Smooth muscle cell (in vitro differentiated cells): ENCODE measurements at regions not wholly inside any gene's neighbourhood (a gene's known extent, or its start where the extent isn't known, plus 50 kb on each side); places are given as distances from the start of the nearest gene placed in this dataset.

Experiments
- DNase-seq: peaks from one replicate; lab custom pipeline; 2025; ENCODE audit not compliant: unreplicated experiment; lab: John Stamatoyannopoulos, UW
- H2AFZ ChIP-seq: fragments of 200-600 bp; sonication (generic); 2 replicates; pipeline ENCODE4 v1.6.0; 2016; ENCODE audit warnings: antibody characterized with exemption, low read depth, mild to moderate bottlenecking
- H3F3A ChIP-seq: fragments of 200-600 bp; sonication (generic); 2 replicates; pipeline ENCODE4 v1.6.0; 2017; ENCODE audit warnings: antibody characterized with exemption, low read depth
- H3K27ac ChIP-seq: fragments of 200-600 bp; sonication (generic); 2 replicates; pipeline ENCODE4 v1.5.1; 2016; ENCODE audit warnings: low read depth, mild to moderate bottlenecking
- H3K27me3 ChIP-seq: fragments of 200-600 bp; sonication (generic); 2 replicates; pipeline ENCODE4 v1.6.1; 2016; ENCODE audit warnings: low read depth, mild to moderate bottlenecking
- H3K36me3 ChIP-seq: fragments of 200-600 bp; sonication (generic); 2 replicates; pipeline ENCODE4 v1.5.1; 2016; ENCODE audit warnings: low read depth
- H3K4me1 ChIP-seq: fragments of 200-600 bp; sonication (generic); 2 replicates; pipeline ENCODE4 v1.5.1; 2016; ENCODE audit warnings: low read depth
- H3K4me2 ChIP-seq: fragments of 200-600 bp; sonication (generic); 2 replicates; pipeline ENCODE4 v1.6.0; 2016; ENCODE audit warnings: mild to moderate bottlenecking
- H3K4me3 ChIP-seq: fragments of 200-600 bp; sonication (generic); 2 replicates; pipeline ENCODE4 v1.5.1; 2016; ENCODE audit warnings: mild to moderate bottlenecking
- H3K79me2 ChIP-seq: fragments of 200-600 bp; sonication (generic); 2 replicates; pipeline ENCODE4 v1.6.0; 2016; ENCODE audit warnings: low read depth, mild to moderate bottlenecking
- H3K9ac ChIP-seq: fragments of 200-600 bp; sonication (generic); 2 replicates; pipeline ENCODE4 v1.6.0; 2016; ENCODE audit warnings: low read depth
- H3K9me3 ChIP-seq: fragments of 200-600 bp; sonication (generic); replicated peaks from 2 replicates; pipeline ENCODE4 v1.5.1; 2016; ENCODE audit warnings: low read depth
- H4K20me1 ChIP-seq: fragments of 200-600 bp; sonication (generic); 2 replicates; pipeline ENCODE4 v1.6.0; 2016; ENCODE audit warnings: low read depth
- WGBS: methylation state at CpG from one replicate; pipeline ENCODE4 v1.1.7; 2016; ENCODE audit warnings: low lambda C conversion rate; 5-methylcytosine and 5-hydroxymethylcytosine counted together
- TF ChIP-seq, protein P1 (sequence below): fragments of 200-600 bp; sonication (generic); IDR thresholded peaks from 2 replicates; pipeline ENCODE4 v1.5.1; 2017; ENCODE audit warnings: borderline replicate concordance, mild to moderate bottlenecking, antibody characterized with exemption; ENCODE audit not compliant: insufficient read depth, poor library complexity, severe bottlenecking

DNA sequence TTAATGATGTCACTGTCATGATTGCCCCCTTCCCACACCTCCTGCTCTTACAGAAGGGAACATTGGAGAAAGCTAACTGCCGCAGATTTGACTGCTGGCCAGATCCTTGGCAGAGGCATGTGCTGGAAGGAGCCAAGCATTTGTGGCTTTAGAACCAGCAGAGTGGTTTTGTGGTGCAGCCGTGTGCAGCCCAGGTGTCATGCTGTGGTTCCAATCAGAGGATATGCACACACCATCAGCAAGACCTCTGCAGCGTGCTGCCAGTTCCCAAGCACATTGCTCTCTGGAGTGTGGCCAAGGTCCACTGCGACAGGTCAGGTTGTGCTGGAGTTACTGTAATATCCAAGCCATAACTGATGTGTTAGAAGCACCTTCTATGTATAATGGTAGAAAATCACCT is 61.6 kb downstream of the OTOL1 start:
- no peaks in the 10 kb centered on the region for H3K27me3 ChIP-seq
- 81% methylated on average over 4 of the region's 4 CpGs for WGBS
- no peak overlapping the region for H3K9ac ChIP-seq
- H3F3A ChIP-seq = peaks cover 8% of the 10 kb centered on the region
- no peak overlapping the region for H3K27ac ChIP-seq
- no peak overlapping the region for H2AFZ ChIP-seq
- DNase-seq = no peak
- H4K20me1 ChIP-seq = no peaks in the 10 kb centered on the region
- no peaks in the 10 kb centered on the region for H3K79me2 ChIP-seq
- no peaks in the 10 kb centered on the region for H3K36me3 ChIP-seq
- no peaks in the 10 kb centered on the region for H3K9me3 ChIP-seq
- TF ChIP-seq, protein P1, sequence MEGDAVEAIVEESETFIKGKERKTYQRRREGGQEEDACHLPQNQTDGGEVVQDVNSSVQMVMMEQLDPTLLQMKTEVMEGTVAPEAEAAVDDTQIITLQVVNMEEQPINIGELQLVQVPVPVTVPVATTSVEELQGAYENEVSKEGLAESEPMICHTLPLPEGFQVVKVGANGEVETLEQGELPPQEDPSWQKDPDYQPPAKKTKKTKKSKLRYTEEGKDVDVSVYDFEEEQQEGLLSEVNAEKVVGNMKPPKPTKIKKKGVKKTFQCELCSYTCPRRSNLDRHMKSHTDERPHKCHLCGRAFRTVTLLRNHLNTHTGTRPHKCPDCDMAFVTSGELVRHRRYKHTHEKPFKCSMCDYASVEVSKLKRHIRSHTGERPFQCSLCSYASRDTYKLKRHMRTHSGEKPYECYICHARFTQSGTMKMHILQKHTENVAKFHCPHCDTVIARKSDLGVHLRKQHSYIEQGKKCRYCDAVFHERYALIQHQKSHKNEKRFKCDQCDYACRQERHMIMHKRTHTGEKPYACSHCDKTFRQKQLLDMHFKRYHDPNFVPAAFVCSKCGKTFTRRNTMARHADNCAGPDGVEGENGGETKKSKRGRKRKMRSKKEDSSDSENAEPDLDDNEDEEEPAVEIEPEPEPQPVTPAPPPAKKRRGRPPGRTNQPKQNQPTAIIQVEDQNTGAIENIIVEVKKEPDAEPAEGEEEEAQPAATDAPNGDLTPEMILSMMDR = no peak
- H3K4me2 ChIP-seq = no peak overlapping the region
- H3K4me3 ChIP-seq = no peak overlapping the region
- no peaks in the 10 kb centered on the region for H3K4me1 ChIP-seq

DNA sequence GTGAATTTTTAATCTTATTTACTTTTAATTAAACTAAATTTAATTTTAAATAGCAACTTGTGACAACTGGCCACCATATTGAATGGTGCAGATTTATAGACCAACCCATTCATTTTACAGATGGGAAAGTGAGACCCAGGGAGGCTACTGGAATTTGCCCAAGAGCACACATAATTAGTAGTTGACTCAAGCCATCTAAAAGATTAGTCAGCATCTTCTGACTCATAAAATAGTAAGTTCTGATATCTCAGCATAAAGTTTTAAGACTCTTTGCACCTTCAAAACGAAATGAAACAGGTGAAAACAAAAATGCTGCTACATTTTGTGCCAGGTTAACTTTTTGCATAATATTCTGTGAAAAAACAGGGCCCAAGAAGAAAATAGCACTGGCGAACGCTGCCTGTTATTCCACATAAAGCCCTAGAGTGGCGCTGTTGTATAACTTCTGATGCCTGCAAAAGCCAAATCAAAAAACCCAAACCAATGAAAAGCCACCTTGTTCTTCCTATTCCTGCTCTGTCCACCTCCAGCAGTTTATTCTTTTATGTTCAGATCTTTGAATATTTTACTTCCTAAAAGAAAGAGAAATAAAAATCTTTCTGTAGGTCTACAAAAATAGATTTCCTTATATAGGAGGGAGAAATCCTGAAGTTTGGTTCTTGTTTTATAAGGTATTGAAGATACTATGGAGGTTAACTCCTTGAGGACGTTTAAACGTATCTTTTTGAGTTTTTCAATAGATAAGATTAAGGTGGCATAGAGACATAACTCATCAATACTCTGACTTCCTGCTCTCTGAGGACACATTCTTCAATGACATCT is 62.8 kb downstream of the OTOL1 start:
- Histone ChIP-seq H3K79me2 (no peaks in the 10 kb centered on the region), H3K27ac (no peak overlapping the region), H3K36me3 (no peaks in the 10 kb centered on the region), H4K20me1 (no peaks in the 10 kb centered on the region), H3K9ac (no peak overlapping the region), H3K9me3 (no peaks in the 10 kb centered on the region), H2AFZ (no peak overlapping the region), H3K4me3 (no peak overlapping the region), H3K4me1 (no peaks in the 10 kb centered on the region), H3K27me3 (no peaks in the 10 kb centered on the region), H3F3A (peaks cover 8% of the 10 kb centered on the region), H3K4me2 (no peak overlapping the region)
- 25% methylated on average over 6 of the region's 6 CpGs for WGBS
- TF ChIP-seq, protein P1 = peak; percentile 95
- no peak for DNase-seq

DNA sequence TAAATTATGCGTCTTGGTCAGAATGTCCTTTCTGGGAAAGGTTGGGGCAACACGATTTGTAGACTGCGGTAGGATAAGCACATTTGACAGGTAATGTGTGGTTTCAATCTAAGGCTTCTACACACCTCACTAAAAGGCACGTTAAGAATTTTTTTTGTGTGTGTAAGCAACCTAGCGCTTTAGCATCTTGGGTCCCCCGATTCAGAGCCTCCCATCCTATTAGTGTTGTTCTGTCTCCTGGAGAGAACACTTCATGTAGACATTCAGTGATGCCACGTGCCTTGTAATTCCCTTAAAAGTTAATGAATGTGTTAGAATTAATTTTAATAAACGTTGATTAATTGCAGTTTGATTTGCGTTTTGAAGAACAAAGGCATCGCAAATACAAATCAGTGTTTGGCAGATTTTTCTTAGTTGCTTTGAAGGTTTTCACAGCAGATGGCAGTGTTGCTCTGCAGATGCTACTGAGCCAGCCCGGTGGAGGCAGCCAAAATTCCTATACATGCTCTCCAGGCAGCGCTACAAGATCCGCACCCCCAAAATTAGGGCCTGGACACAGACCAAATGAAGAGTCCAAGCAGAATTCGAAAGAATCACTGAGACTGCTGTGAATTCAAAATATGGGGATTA is 63.5 kb downstream of the OTOL1 start:
- no peaks in the 10 kb centered on the region for H3K79me2 ChIP-seq
- H3K4me3 ChIP-seq = no peak overlapping the region
- TF ChIP-seq, protein P1 = peak; percentile 75
- no peaks in the 10 kb centered on the region for H4K20me1 ChIP-seq
- H3K9ac ChIP-seq = no peak overlapping the region
- peaks cover 8% of the 10 kb centered on the region for H3F3A ChIP-seq
- H3K27me3 ChIP-seq = no peaks in the 10 kb centered on the region
- no peak overlapping the region for H2AFZ ChIP-seq
- no peaks in the 10 kb centered on the region for H3K36me3 ChIP-seq
- 30% methylated on average over 14 of the region's 14 CpGs for WGBS
- no peaks in the 10 kb centered on the region for H3K4me1 ChIP-seq
- H3K4me2 ChIP-seq = no peak overlapping the region
- H3K27ac ChIP-seq = no peak overlapping the region
- no peaks in the 10 kb centered on the region for H3K9me3 ChIP-seq
- DNase-seq = no peak
